ENCODE measurements at regions not wholly inside any gene's neighbourhood (a gene's known extent, or its start where the extent isn't known, plus 50 kb on each side); places are given as distances from the start of the nearest gene placed in this dataset.

GRCh38 chrX:146396409-146396808 is 413.2 kb upstream of the CXorf51B start (continued):
- TF ChIP-seq ZBTB33 (IDR thresholded peaks at IDR 0.05): no peak
- TF ChIP-seq ZBED1 (IDR thresholded peaks at IDR 0.05; ENCODE audit: borderline replicate concordance): no peak
- no peak for TF ChIP-seq HDAC2 (IDR thresholded peaks at IDR 0.05)
- no peak for TF ChIP-seq SRF (IDR thresholded peaks at IDR 0.05; ENCODE audit: low read depth in 2 of 2, low read length in 2 of 2)
- TF ChIP-seq TBL1XR1 (IDR thresholded peaks at IDR 0.05; ENCODE audit: low read depth, low read length): no peak
- no peak for TF ChIP-seq STAT3 (IDR thresholded peaks at IDR 0.05; ENCODE audit: low read depth, low read length)
- TF ChIP-seq EZH2 (IDR thresholded peaks at IDR 0.05; ENCODE audit: borderline replicate concordance, control insufficient read depth, low read depth, low read length): no peak
- no peak for TF ChIP-seq ZBTB11 (CRISPR knock-in tag; IDR thresholded peaks at IDR 0.05)
- TF ChIP-seq CREB1 (IDR thresholded peaks at IDR 0.05; ENCODE audit: low read depth): no peak
- TF ChIP-seq BMI1 (IDR thresholded peaks at IDR 0.05; ENCODE audit: borderline replicate concordance): no peak

All from GM12878 (cell line).